Natural killer cell (primary cell): ENCODE measurements at regions not wholly inside any gene's neighbourhood (a gene's known extent, or its start where the extent isn't known, plus 50 kb on each side); places are given as distances from the start of the nearest gene placed in this dataset.

Source experiments
- ATAC-seq, 3 donors: fragments of 150-1000 bp in 2 of 3; fragments of 200-7000 bp in 1 of 3; cut with Tn5 transposase; 1 replicate in 1 of 3; 2 replicates in 2 of 3; pipeline ENCODE4 v1.10.0; 2021; ENCODE audit warnings: mild to moderate bottlenecking in 2 of 3, moderate library complexity in 2 of 3
- DNase-seq, 2 donors: peaks; one replicate each; pipeline versions ENCODE4 v3.0.0 to v3.0.0-alpha.2; 2013 to 2021; ENCODE audit warnings: mixed read lengths in 1 of 2
- H3K27ac ChIP-seq: one replicate; pipeline ENCODE4 v1.5.1; 2013; ENCODE audit warnings: mild to moderate bottlenecking, low read length
- H3K27me3 ChIP-seq: one replicate; pipeline ENCODE4 v1.6.1; 2013; ENCODE audit warnings: low read length; ENCODE audit not compliant: control insufficient read depth, insufficient read depth
- H3K36me3 ChIP-seq: one replicate; pipeline ENCODE4 v1.6.1; 2013; ENCODE audit warnings: low read length; ENCODE audit not compliant: control insufficient read depth, insufficient read depth
- H3K4me1 ChIP-seq: one replicate; pipeline ENCODE4 v1.6.1; 2013; ENCODE audit warnings: low read length; ENCODE audit not compliant: control insufficient read depth, insufficient read depth
- H3K4me3 ChIP-seq: one replicate; pipeline ENCODE4 v1.5.1; 2013; ENCODE audit warnings: low read length
- H3K9me3 ChIP-seq: one replicate; pipeline ENCODE4 v1.6.1; 2013; ENCODE audit warnings: low read length; ENCODE audit not compliant: control insufficient read depth, insufficient read depth
- H3K27ac Mint-ChIP-seq, 2 donors: one replicate each; pipeline ENCODE4 v1.8.0; 2022; ENCODE audit warnings: mild to moderate bottlenecking in 2 of 2, mixed read lengths in 2 of 2, moderate library complexity in 1 of 2
- H3K27me3 Mint-ChIP-seq, 2 donors: one replicate each; pipeline ENCODE4 v1.8.0; 2022; ENCODE audit warnings: low read depth in 2 of 2, mixed read lengths in 2 of 2
- H3K36me3 Mint-ChIP-seq: one replicate; pipeline ENCODE4 v1.8.0; 2022; ENCODE audit warnings: mixed read lengths
- H3K4me1 Mint-ChIP-seq, 2 donors: one replicate each; pipeline ENCODE4 v1.8.0; 2022; ENCODE audit warnings: mixed read lengths in 2 of 2
- H3K4me3 Mint-ChIP-seq: one replicate; pipeline ENCODE4 v1.8.0; 2022; ENCODE audit warnings: mild to moderate bottlenecking, moderate library complexity, mixed read lengths
- H3K9me3 Mint-ChIP-seq, 2 donors: one replicate each; pipeline ENCODE4 v1.8.0; 2022; ENCODE audit warnings: mixed read lengths in 2 of 2
- CTCF ChIP-seq: fragments of 200-600 bp; IDR thresholded peaks from one replicate; pipeline ENCODE4 v1.8.0; 2022; ENCODE audit warnings: antibody characterized with exemption
- WGBS: methylation state at CpG from one replicate; pipeline ENCODE4 v1.1.7; 2013; ENCODE audit warnings: missing lambda C conversion rate; ENCODE audit not compliant: insufficient coverage; 5-methylcytosine and 5-hydroxymethylcytosine counted together
- intact Hi-C: fragments of 100-400 bp; cut with micrococcal nuclease; formaldehyde crosslinking; loops from one replicate; pipeline ENCODE4 v1.14.2; 2022

- Histone ChIP-seq H3K27ac (no peak overlapping the region), H3K9me3 (no peaks in the 10 kb centered on the region), H3K4me3 (no peak overlapping the region), H3K27me3 (no peaks in the 10 kb centered on the region), H3K36me3 (no peaks in the 10 kb centered on the region), H3K4me1 (no peaks in the 10 kb centered on the region)
- no peak for DNase-seq
- Mint-ChIP-seq H3K4me1 (no peaks in the 10 kb centered on the region), H3K4me3 (no peak overlapping the region), H3K27ac (no peak overlapping the region), H3K36me3 (no peaks in the 10 kb centered on the region), H3K27me3 (no peaks in the 10 kb centered on the region), H3K9me3 (no peaks in the 10 kb centered on the region)
- intact Hi-C loops, result no loop called here
- no peak for ATAC-seq
- TF ChIP-seq CTCF, result no peak
Observed at GRCh38 chrY:8358161-8358560, 979.1 kb upstream of the TSPY4 start.

- Histone ChIP-seq H3K27ac (no peak overlapping the region), H3K4me3 (no peak overlapping the region), H3K27me3 (no peaks in the 10 kb centered on the region), H3K4me1 (no peaks in the 10 kb centered on the region), H3K9me3 (no peaks in the 10 kb centered on the region), H3K36me3 (no peaks in the 10 kb centered on the region)
- Mint-ChIP-seq H3K4me1 (no peaks in the 10 kb centered on the region), H3K36me3 (no peaks in the 10 kb centered on the region), H3K9me3 (no peaks in the 10 kb centered on the region), H3K27ac (no peak overlapping the region), H3K4me3 (no peak overlapping the region), H3K27me3 (no peaks in the 10 kb centered on the region)
- WGBS, result 53% methylated on average over 2 of the region's 3 CpGs
- ATAC-seq (no peak), DNase-seq (no peak)
- TF ChIP-seq CTCF, result no peak
- intact Hi-C loops, result no loop called here
Observed at GRCh38 chrY:8361715-8362114, 975.5 kb upstream of the TSPY4 start.

GRCh38 chrY:8377491-8377890 lies 959.8 kb upstream of the TSPY4 start:
- intact Hi-C loops, result no loop called here
- Mint-ChIP-seq H3K4me1 (no peaks in the 10 kb centered on the region), H3K9me3 (no peaks in the 10 kb centered on the region), H3K27ac (no peak overlapping the region), H3K36me3 (no peaks in the 10 kb centered on the region), H3K4me3 (no peak overlapping the region), H3K27me3 (no peaks in the 10 kb centered on the region)
- no peak overlapping the region for H3K4me3 ChIP-seq
- no peaks in the 10 kb centered on the region for H3K27me3 ChIP-seq
- DNase-seq (no peak), ATAC-seq (no peak)
- 40% methylated on average over 1 of the region's 3 CpGs for WGBS
- TF ChIP-seq CTCF, result no peak
- H3K36me3 ChIP-seq, result no peaks in the 10 kb centered on the region
- no peaks in the 10 kb centered on the region for H3K4me1 ChIP-seq
- no peaks in the 10 kb centered on the region for H3K9me3 ChIP-seq
- H3K27ac ChIP-seq, result no peak overlapping the region

- DNase-seq, result no peak
- Mint-ChIP-seq H3K4me3 (no peak overlapping the region), H3K4me1 (no peaks in the 10 kb centered on the region), H3K36me3 (no peaks in the 10 kb centered on the region), H3K9me3 (no peaks in the 10 kb centered on the region), H3K27ac (no peak overlapping the region), H3K27me3 (no peaks in the 10 kb centered on the region)
- Histone ChIP-seq H3K36me3 (no peaks in the 10 kb centered on the region), H3K4me1 (no peaks in the 10 kb centered on the region), H3K27ac (no peak overlapping the region), H3K9me3 (no peaks in the 10 kb centered on the region), H3K27me3 (no peaks in the 10 kb centered on the region), H3K4me3 (no peak overlapping the region)
- WGBS, result no CpG with 5 or more reads among the region's 3 CpGs
- no peak for ATAC-seq
- intact Hi-C loops, result no loop called here
- no peak for TF ChIP-seq CTCF
Observed at GRCh38 chrY:8379800-8380199, 957.5 kb upstream of the TSPY4 start.
